ENCODE measurements at regions not wholly inside any gene's neighbourhood (a gene's known extent, or its start where the extent isn't known, plus 50 kb on each side); places are given as distances from the start of the nearest gene placed in this dataset.
"Not testable (repeated sequence)": the region's sequence is repeated elsewhere in the genome, so short reads cannot be mapped to it uniquely, and the experiment has no call there.

DNA sequence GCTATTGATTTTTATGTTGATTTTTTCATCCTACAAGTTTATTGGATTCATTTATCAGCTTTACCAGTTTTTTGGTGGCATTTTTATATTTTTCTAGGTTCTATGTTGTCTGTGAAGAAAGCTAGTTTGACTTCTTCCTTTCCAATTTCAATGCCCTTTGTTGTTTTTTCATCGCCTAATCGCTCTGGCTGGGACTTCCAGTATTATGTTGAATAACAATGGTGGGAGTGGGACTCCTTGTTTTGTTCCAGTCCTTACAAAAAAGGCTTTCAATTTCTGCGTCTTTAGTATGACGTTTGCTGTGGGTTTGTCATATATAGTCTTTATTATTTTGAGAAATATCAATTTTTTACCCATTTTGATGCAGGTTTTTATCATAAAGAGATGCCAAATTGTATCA lies 175.6 kb upstream of the CCNH start:
- no peaks in the 10 kb centered on the region for H3K27me3 ChIP-seq
- no peak for DNase-seq (ENCODE audit: low read depth in 1 of 2, low spot score in 1 of 2)
- no peaks in the 10 kb centered on the region for H3K4me1 ChIP-seq (ENCODE audit: low read depth)
- TF ChIP-seq, protein P1, sequence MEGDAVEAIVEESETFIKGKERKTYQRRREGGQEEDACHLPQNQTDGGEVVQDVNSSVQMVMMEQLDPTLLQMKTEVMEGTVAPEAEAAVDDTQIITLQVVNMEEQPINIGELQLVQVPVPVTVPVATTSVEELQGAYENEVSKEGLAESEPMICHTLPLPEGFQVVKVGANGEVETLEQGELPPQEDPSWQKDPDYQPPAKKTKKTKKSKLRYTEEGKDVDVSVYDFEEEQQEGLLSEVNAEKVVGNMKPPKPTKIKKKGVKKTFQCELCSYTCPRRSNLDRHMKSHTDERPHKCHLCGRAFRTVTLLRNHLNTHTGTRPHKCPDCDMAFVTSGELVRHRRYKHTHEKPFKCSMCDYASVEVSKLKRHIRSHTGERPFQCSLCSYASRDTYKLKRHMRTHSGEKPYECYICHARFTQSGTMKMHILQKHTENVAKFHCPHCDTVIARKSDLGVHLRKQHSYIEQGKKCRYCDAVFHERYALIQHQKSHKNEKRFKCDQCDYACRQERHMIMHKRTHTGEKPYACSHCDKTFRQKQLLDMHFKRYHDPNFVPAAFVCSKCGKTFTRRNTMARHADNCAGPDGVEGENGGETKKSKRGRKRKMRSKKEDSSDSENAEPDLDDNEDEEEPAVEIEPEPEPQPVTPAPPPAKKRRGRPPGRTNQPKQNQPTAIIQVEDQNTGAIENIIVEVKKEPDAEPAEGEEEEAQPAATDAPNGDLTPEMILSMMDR (IDR thresholded peaks at IDR 0.05; ENCODE audit: low read depth, low read length): no peak
- H3K4me3 ChIP-seq: no peak overlapping the region
- H3K36me3 ChIP-seq: no peaks in the 10 kb centered on the region
- H3K9me3 ChIP-seq (ENCODE audit: low read depth): no peaks in the 10 kb centered on the region
- no peak overlapping the region for H3K27ac ChIP-seq

DNA sequence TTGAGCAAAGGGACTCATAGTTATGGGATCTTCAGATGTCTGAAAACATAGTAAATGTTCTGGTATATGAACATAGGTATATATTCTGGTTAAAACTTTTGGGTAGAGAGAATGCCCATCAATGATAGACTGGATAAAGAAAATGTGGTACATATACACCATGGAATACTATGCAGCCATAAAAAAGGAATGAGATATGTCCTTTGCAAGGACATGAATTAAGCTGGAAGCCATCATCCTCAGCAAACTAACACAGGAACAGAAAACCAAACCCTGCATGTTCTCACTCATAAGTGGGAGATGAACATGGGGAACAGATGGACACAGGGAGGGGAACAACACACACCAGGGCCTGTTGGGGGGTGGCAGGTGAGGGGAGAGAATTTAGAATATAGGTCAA lies 171.0 kb upstream of the CCNH start:
- DNase-seq (ENCODE audit: low read depth in 1 of 2, low spot score in 1 of 2); H3K27ac ChIP-seq; H3K36me3 ChIP-seq; H3K4me3 ChIP-seq; H3K27me3 ChIP-seq; H3K9me3 ChIP-seq (ENCODE audit: low read depth); H3K4me1 ChIP-seq (ENCODE audit: low read depth): not testable (repeated sequence)

DNA sequence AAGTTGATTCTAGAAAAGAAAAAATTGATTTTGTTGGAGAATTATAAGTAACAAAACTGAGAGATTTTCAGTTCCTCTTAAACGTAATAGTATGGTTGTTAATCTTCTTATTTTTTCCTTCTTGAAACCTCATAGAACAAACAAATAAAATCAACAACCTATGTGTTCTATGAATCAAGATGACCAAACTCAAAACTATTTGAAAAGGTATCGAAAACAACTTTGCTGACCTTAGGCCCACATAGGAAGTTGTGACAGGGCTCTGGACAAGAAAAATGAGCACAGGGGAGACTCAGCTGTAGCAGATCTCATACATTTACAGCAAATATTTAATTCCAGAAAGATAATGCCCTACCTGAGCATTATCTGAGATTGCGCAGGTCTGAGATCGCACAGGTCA lies 169.4 kb upstream of the CCNH start:
- no peaks in the 10 kb centered on the region for H3K4me1 ChIP-seq (ENCODE audit: low read depth)
- TF ChIP-seq, protein P1 (IDR thresholded peaks at IDR 0.05; ENCODE audit: low read depth, low read length): no peak
- DNase-seq (ENCODE audit: low read depth in 1 of 2, low spot score in 1 of 2): no peak

DNA sequence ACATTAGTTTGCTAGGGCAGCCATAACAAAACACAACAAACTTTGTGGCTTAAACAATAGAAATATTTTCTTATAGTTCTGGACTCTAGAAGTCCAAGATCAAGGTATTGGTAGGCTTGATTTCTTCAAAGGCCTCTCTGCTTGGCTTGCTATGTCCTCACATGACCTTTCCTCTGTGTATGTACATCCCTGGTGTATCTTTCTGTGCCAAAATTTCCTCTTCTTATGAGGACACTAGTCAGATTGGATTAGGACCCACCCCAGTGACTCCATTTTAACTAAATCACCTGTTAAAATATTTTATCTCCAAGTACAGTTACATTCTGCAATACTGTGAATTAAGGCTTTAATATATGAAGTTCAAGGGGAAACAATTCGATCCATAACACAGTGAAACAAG lies 168.9 kb upstream of the CCNH start:
- H3K9me3 ChIP-seq (ENCODE audit: low read depth): no peaks in the 10 kb centered on the region
- H3K36me3 ChIP-seq: no peaks in the 10 kb centered on the region
- TF ChIP-seq, protein P1 (IDR thresholded peaks at IDR 0.05; ENCODE audit: low read depth, low read length): no peak
- H3K4me1 ChIP-seq (ENCODE audit: low read depth): no peaks in the 10 kb centered on the region
- H3K4me3 ChIP-seq: no peak overlapping the region
- H3K27me3 ChIP-seq: no peaks in the 10 kb centered on the region
- DNase-seq (ENCODE audit: low read depth in 1 of 2, low spot score in 1 of 2): no peak
- H3K27ac ChIP-seq: no peak overlapping the region

More for the DNA sequence above, 169.4 kb upstream of the CCNH start:
- Histone ChIP-seq H3K4me3 (no peak overlapping the region), H3K36me3 (no peaks in the 10 kb centered on the region), H3K9me3 (ENCODE audit: low read depth) (no peaks in the 10 kb centered on the region), H3K27me3 (no peaks in the 10 kb centered on the region), H3K27ac (no peak overlapping the region)

DNA sequence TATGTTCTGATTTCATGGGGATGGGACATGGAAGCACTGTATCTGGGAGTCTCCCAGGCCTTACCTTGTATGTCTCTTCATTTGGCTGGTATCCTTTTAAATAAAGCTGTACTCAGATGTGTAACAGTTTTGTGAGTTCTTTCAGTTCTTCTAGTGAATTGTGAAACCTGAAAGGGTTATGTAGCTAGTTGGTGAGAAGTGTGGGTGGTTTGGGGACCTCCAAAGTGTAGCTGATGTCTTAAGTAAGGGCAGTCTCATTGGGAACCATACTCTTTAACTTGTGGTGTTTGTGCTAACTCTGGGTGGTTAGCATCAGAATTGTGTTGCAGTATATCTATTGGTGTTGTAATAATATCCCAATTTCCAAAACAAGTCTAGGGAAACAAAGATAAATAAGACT lies 166.9 kb upstream of the CCNH start:
- no peaks in the 10 kb centered on the region for H3K36me3 ChIP-seq
- H3K27me3 ChIP-seq: no peaks in the 10 kb centered on the region
- no peaks in the 10 kb centered on the region for H3K4me1 ChIP-seq (ENCODE audit: low read depth)
- H3K9me3 ChIP-seq (ENCODE audit: low read depth): no peaks in the 10 kb centered on the region
- no peak overlapping the region for H3K4me3 ChIP-seq
- TF ChIP-seq, protein P1 (IDR thresholded peaks at IDR 0.05; ENCODE audit: low read depth, low read length): no peak
- no peak overlapping the region for H3K27ac ChIP-seq
- DNase-seq (ENCODE audit: low read depth in 1 of 2, low spot score in 1 of 2): no peak

DNA sequence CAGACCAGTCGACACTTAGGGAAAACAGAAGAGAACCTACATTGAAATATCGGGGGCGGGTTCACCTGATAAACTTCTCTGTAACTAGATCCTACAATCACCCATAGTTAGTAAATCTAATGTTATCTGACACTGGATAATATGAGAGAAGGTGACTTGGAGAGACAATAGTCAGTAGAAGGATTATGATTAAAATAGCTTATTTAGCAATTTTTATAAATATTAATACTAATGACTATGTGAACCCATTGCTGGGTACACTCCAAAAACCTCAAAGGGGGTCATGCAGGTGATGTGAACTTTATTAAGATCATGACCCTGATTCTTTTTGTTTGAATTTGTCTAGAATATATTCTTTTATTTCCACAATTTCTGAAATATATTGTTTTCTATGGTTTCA lies 164.1 kb upstream of the CCNH start:
- no peak for DNase-seq (ENCODE audit: low read depth in 1 of 2, low spot score in 1 of 2)
- H3K27ac ChIP-seq: no peak overlapping the region
- no peaks in the 10 kb centered on the region for H3K36me3 ChIP-seq
- H3K4me3 ChIP-seq: no peak overlapping the region
- H3K9me3 ChIP-seq (ENCODE audit: low read depth): no peaks in the 10 kb centered on the region
- H3K27me3 ChIP-seq: no peaks in the 10 kb centered on the region
- no peaks in the 10 kb centered on the region for H3K4me1 ChIP-seq (ENCODE audit: low read depth)
- TF ChIP-seq, protein P1 (IDR thresholded peaks at IDR 0.05; ENCODE audit: low read depth, low read length): no peak

DNA sequence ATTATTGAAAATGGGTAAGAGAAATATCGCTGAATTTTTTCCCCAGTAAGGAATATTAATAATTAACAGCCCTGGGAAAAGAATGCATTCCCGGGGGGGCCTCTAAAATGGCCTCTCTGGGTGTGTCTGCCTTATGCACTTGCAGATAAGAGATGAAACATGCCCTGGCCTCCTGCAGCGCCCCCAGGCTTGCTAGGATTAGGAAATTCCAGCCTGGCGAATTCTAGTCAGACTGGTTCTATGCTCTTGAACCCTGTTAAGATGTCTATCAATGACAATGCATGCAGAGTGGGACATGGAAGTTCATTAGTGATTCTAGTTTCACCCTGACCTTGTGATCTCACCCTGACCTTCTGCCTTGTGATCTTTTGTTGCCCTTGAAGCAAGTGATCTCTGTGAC lies 163.6 kb upstream of the CCNH start:
- DNase-seq (ENCODE audit: low read depth in 1 of 2, low spot score in 1 of 2); H3K4me3 ChIP-seq; H3K27me3 ChIP-seq; H3K36me3 ChIP-seq; H3K9me3 ChIP-seq (ENCODE audit: low read depth); H3K4me1 ChIP-seq (ENCODE audit: low read depth); H3K27ac ChIP-seq: not testable (repeated sequence)
